Cardiac muscle cell (in vitro differentiated cells and primary cell): ENCODE measurements at regions not wholly inside any gene's neighbourhood (a gene's known extent, or its start where the extent isn't known, plus 50 kb on each side); places are given as distances from the start of the nearest gene placed in this dataset.

Experiments used
- DNase-seq, 2 donors: peaks; one replicate each; pipeline versions ENCODE4 v3.0.0 to v3.0.0-alpha.2; 2010 to 2017; ENCODE audit warnings: low read depth in 1 of 2, low spot score in 1 of 2
- H3K27ac ChIP-seq: fragments of 200-600 bp; sonication (generic); 2 replicates; pipeline ENCODE4 v1.5.1; 2016
- H3K27me3 ChIP-seq: fragments of 200-600 bp; sonication (generic); 2 replicates; pipeline ENCODE4 v1.6.0; 2016; ENCODE audit warnings: control low read depth
- H3K36me3 ChIP-seq: fragments of 200-600 bp; sonication (generic); 2 replicates; pipeline ENCODE4 v1.5.1; 2016; ENCODE audit warnings: control low read depth
- H3K4me1 ChIP-seq: fragments of 200-600 bp; sonication (generic); 2 replicates; pipeline ENCODE4 v1.8.1; 2017; ENCODE audit warnings: low read depth, mild to moderate bottlenecking, mixed run types
- H3K4me3 ChIP-seq: fragments of 200-600 bp; sonication (generic); 2 replicates; pipeline ENCODE4 v1.5.1; 2016; ENCODE audit warnings: mild to moderate bottlenecking
- H3K9me3 ChIP-seq: fragments of 200-600 bp; sonication (generic); 2 replicates; pipeline ENCODE4 v1.5.1; 2017; ENCODE audit warnings: low read depth, mild to moderate bottlenecking, control low read depth
- TF ChIP-seq, protein P1 (sequence below): IDR thresholded peaks from 2 replicates; pipeline ENCODE4 v1.5.1; 2012; ENCODE audit warnings: low read depth, mild to moderate bottlenecking, low read length

- Histone ChIP-seq H3K9me3 (no peaks in the 10 kb centered on the region), H3K27me3 (no peaks in the 10 kb centered on the region), H3K4me1 (no peaks in the 10 kb centered on the region), H3K4me3 (no peak overlapping the region), H3K27ac (no peak overlapping the region), H3K36me3 (no peaks in the 10 kb centered on the region)
- TF ChIP-seq, protein P1, sequence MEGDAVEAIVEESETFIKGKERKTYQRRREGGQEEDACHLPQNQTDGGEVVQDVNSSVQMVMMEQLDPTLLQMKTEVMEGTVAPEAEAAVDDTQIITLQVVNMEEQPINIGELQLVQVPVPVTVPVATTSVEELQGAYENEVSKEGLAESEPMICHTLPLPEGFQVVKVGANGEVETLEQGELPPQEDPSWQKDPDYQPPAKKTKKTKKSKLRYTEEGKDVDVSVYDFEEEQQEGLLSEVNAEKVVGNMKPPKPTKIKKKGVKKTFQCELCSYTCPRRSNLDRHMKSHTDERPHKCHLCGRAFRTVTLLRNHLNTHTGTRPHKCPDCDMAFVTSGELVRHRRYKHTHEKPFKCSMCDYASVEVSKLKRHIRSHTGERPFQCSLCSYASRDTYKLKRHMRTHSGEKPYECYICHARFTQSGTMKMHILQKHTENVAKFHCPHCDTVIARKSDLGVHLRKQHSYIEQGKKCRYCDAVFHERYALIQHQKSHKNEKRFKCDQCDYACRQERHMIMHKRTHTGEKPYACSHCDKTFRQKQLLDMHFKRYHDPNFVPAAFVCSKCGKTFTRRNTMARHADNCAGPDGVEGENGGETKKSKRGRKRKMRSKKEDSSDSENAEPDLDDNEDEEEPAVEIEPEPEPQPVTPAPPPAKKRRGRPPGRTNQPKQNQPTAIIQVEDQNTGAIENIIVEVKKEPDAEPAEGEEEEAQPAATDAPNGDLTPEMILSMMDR, result no peak
- no peak for DNase-seq
Measured at GRCh38 chr12:24573621-24574020, 375.3 kb downstream of the BCAT1 start.

GRCh38 chr12:24565300-24565699 lies 383.6 kb downstream of the BCAT1 start:
- Histone ChIP-seq H3K9me3 (no peaks in the 10 kb centered on the region), H3K27ac (no peak overlapping the region), H3K4me1 (peaks cover 5% of the 10 kb centered on the region), H3K4me3 (no peak overlapping the region), H3K27me3 (no peaks in the 10 kb centered on the region), H3K36me3 (no peaks in the 10 kb centered on the region)
- TF ChIP-seq, protein P1, result no peak
- DNase-seq, result no peak

GRCh38 chr12:24562771-24563431 lies 386.0 kb downstream of the BCAT1 start:
- Histone ChIP-seq H3K36me3 (no peaks in the 10 kb centered on the region), H3K4me3 (peak overlapping the region; percentile 94), H3K27me3 (no peaks in the 10 kb centered on the region), H3K27ac (peak overlapping the region; percentile 78), H3K4me1 (peaks cover 20% of the 10 kb centered on the region), H3K9me3 (no peaks in the 10 kb centered on the region)
- peak; percentile 42 to 76 for DNase-seq
- TF ChIP-seq, protein P1, result no peak

GRCh38 chr12:24561882-24562770 lies 386.8 kb downstream of the BCAT1 start:
- H3K36me3 ChIP-seq, result no peaks in the 10 kb centered on the region
- no peaks in the 10 kb centered on the region for H3K9me3 ChIP-seq
- peaks cover 21% of the 10 kb centered on the region for H3K4me1 ChIP-seq
- no peaks in the 10 kb centered on the region for H3K27me3 ChIP-seq
- DNase-seq, result peak; percentile 73 to 82
- H3K4me3 ChIP-seq, result peak overlapping the region; percentile 94
- peak overlapping the region; percentile 78 for H3K27ac ChIP-seq
- TF ChIP-seq, protein P1, result no peak

DNA sequence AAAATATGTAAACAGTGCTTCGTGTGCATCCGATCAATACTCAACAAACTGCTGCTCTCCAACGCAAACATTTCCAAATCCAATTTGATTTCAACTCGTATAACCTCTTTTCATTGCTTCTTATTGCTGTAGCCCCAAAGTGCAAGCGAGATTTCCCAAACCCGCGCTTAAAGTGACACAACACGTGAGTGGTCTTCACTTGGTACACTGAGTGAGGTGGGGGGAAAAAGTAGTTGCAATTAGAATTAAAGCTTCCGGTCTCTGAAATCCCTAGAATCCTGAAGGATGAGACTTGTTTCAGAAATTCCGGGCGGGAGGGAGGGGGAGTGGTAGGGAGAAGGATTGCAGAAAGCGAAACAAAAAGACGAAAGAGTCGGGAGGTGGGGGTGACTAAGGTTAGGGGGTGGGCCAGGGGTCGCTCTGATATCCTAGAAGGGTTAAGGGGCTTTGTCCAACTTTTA lies 387.5 kb downstream of the BCAT1 start:
- TF ChIP-seq, protein P1, result no peak
- H3K4me3 ChIP-seq, result peak overlapping the region; percentile 94
- H3K27ac ChIP-seq, result peak overlapping the region; percentile 78
- peak in 1 of 2 donors; percentile 59 for DNase-seq
- no peaks in the 10 kb centered on the region for H3K9me3 ChIP-seq
- no peaks in the 10 kb centered on the region for H3K27me3 ChIP-seq
- H3K36me3 ChIP-seq, result no peaks in the 10 kb centered on the region
- peaks cover 21% of the 10 kb centered on the region for H3K4me1 ChIP-seq
